ENCODE measurements at regions not wholly inside any gene's neighbourhood (a gene's known extent, or its start where the extent isn't known, plus 50 kb on each side); places are given as distances from the start of the nearest gene placed in this dataset.

- WGBS (ENCODE audit: missing lambda C conversion rate): 62% methylated on average over 12 of the region's 19 CpGs
- no peaks in the 10 kb centered on the region for H3K4me1 ChIP-seq
- ATAC-seq: no peak
- H3K9me3 ChIP-seq: no peaks in the 10 kb centered on the region
- H3K4me2 ChIP-seq: no peak overlapping the region
- TF ChIP-seq POLR2A (IDR thresholded peaks at IDR 0.05; ENCODE audit: low read length) (no peak), POLR2AphosphoS2 (conservative IDR thresholded peaks at IDR 0.05; ENCODE audit: low read length) (no peak), FOSL2 (IDR thresholded peaks at IDR 0.05) (no peak), FOSL2 (CRISPR knock-in tag; IDR thresholded peaks at IDR 0.05) (no peak), SREBF2 (IDR thresholded peaks at IDR 0.05) (no peak), KDM1A (IDR thresholded peaks at IDR 0.05; ENCODE audit: low read depth) (no peak), RFX5 (IDR thresholded peaks at IDR 0.05) (no peak), ZC3H11A (IDR thresholded peaks at IDR 0.05) (no peak), CHD4 (IDR thresholded peaks at IDR 0.05; ENCODE audit: borderline replicate concordance) (no peak), ZSCAN20 (CRISPR knock-in tag; IDR thresholded peaks at IDR 0.05) (no peak), TP53 (CRISPR knock-in tag; IDR thresholded peaks at IDR 0.05) (no peak), BCL3 (IDR thresholded peaks at IDR 0.05) (no peak), TFCP2L1 (CRISPR knock-in tag; IDR thresholded peaks at IDR 0.05) (no peak)
- no peak overlapping the region for H3K4me3 ChIP-seq
- POLR2A ChIA-PET: no interaction called here
- FAIRE-seq: no peak
- H3K27ac ChIP-seq: no peak overlapping the region
- no peak for DNase-seq (ENCODE audit: low read depth in 1 of 2, low spot score in 1 of 2)
- CTCF ChIA-PET: no interaction called here
Observed at GRCh38 chr6:167711768-167712730, 114.7 kb upstream of the AFDN start.

- Histone ChIP-seq H3K9me3 (no peaks in the 10 kb centered on the region), H3K27ac (no peak overlapping the region), H3K4me2 (no peak overlapping the region), H3K4me1 (no peaks in the 10 kb centered on the region), H3K4me3 (no peak overlapping the region)
- CTCF ChIA-PET: no interaction called here
- POLR2A ChIA-PET: no interaction called here
- ATAC-seq: no peak
- FAIRE-seq: no peak
- no peak for TF ChIP-seq TP53 (CRISPR knock-in tag; IDR thresholded peaks at IDR 0.05)
- TF ChIP-seq CBX8 (IDR thresholded peaks at IDR 0.05): no peak
- TF ChIP-seq SREBF2 (IDR thresholded peaks at IDR 0.05): no peak
- no peak for TF ChIP-seq ATOH8 (CRISPR knock-in tag; IDR thresholded peaks at IDR 0.05; ENCODE audit: low read depth)
- TF ChIP-seq EHF (CRISPR knock-in tag; IDR thresholded peaks at IDR 0.05): no peak
- no peak for TF ChIP-seq MYC (IDR thresholded peaks at IDR 0.05; ENCODE audit: borderline replicate concordance, low read length)
- TF ChIP-seq GATA3 (IDR thresholded peaks at IDR 0.05; ENCODE audit: borderline replicate concordance): no peak
- no peak for TF ChIP-seq ZC3H11A (IDR thresholded peaks at IDR 0.05)
- TF ChIP-seq CHD2 (IDR thresholded peaks at IDR 0.05; ENCODE audit: low read length, partially characterized antibody): no peak
- TF ChIP-seq ZNF302 (CRISPR knock-in tag; IDR thresholded peaks at IDR 0.05): no peak
- TF ChIP-seq BCL3 (IDR thresholded peaks at IDR 0.05): no peak
- no peak for TF ChIP-seq HOXB13 (CRISPR knock-in tag; IDR thresholded peaks at IDR 0.05; ENCODE audit: low read depth)
- DNase-seq (ENCODE audit: low read depth in 1 of 2, low spot score in 1 of 2): no peak
- whole genome bisulfite sequencing (ENCODE audit: missing lambda C conversion rate): 56% methylated on average over 12 of the region's 18 CpGs
Observed at GRCh38 chr6:167712731-167713475, 113.8 kb upstream of the AFDN start.
